RKO (cell line): ENCODE measurements at regions not wholly inside any gene's neighbourhood (a gene's known extent, or its start where the extent isn't known, plus 50 kb on each side); places are given as distances from the start of the nearest gene placed in this dataset.
"Not testable (repeated sequence)": the region's sequence is repeated elsewhere in the genome, so short reads cannot be mapped to it uniquely, and the experiment has no call there.

Experiments
- DNase-seq: peaks from one replicate; pipeline ENCODE4 v3.0.0-alpha.2; 2016; ENCODE audit warnings: low spot score

GRCh38 chr2:123816928-123817327, 208.2 kb upstream of the CNTNAP5 start:
- no peak for DNase-seq

GRCh38 chr2:123826729-123827271, 198.3 kb upstream of the CNTNAP5 start:
- no peak for DNase-seq

GRCh38 chr2:123839326-123839725, 185.8 kb upstream of the CNTNAP5 start:
- no peak for DNase-seq

GRCh38 chr2:123840016-123840415, 185.1 kb upstream of the CNTNAP5 start:
- no peak for DNase-seq

GRCh38 chr2:123840574-123840973, 184.5 kb upstream of the CNTNAP5 start:
- no peak for DNase-seq

- no peak for DNase-seq
Measured at GRCh38 chr2:123851281-123851680, 173.8 kb upstream of the CNTNAP5 start.

- DNase-seq = no peak
Measured at GRCh38 chr2:123853161-123853560, 171.9 kb upstream of the CNTNAP5 start.

- not testable (repeated sequence) for DNase-seq
Measured at GRCh38 chr2:123859031-123859430, 166.1 kb upstream of the CNTNAP5 start.

- DNase-seq = no peak
Measured at GRCh38 chr2:123864416-123864815, 160.7 kb upstream of the CNTNAP5 start.

- DNase-seq = no peak
Measured at GRCh38 chr2:123870206-123870880, 154.7 kb upstream of the CNTNAP5 start.

- no peak for DNase-seq
Measured at GRCh38 chr2:123870881-123871276, 154.2 kb upstream of the CNTNAP5 start.

GRCh38 chr2:123890148-123890547, 134.9 kb upstream of the CNTNAP5 start:
- DNase-seq = no peak

GRCh38 chr2:123894167-123894566, 130.9 kb upstream of the CNTNAP5 start:
- DNase-seq = no peak

GRCh38 chr2:123895651-123896050, 129.4 kb upstream of the CNTNAP5 start:
- DNase-seq = no peak

GRCh38 chr2:123901256-123901655, 123.8 kb upstream of the CNTNAP5 start:
- no peak for DNase-seq

GRCh38 chr2:123906361-123906760, 118.7 kb upstream of the CNTNAP5 start:
- no peak for DNase-seq

GRCh38 chr2:123908522-123908921, 116.6 kb upstream of the CNTNAP5 start:
- no peak for DNase-seq

GRCh38 chr2:123912171-123912570, 112.9 kb upstream of the CNTNAP5 start:
- DNase-seq = no peak

GRCh38 chr2:123913143-123913735, 111.8 kb upstream of the CNTNAP5 start:
- DNase-seq = no peak

GRCh38 chr2:123915380-123915779, 109.7 kb upstream of the CNTNAP5 start:
- DNase-seq = no peak

GRCh38 chr2:123916051-123916450, 109.0 kb upstream of the CNTNAP5 start:
- DNase-seq = no peak

- no peak for DNase-seq
Measured at GRCh38 chr2:123916531-123916930, 108.6 kb upstream of the CNTNAP5 start.

- DNase-seq = no peak
Measured at GRCh38 chr2:123917241-123917640, 107.8 kb upstream of the CNTNAP5 start.

GRCh38 chr2:123928358-123928757, 96.7 kb upstream of the CNTNAP5 start:
- DNase-seq = no peak
